ENCODE measurements at regions not wholly inside any gene's neighbourhood (a gene's known extent, or its start where the extent isn't known, plus 50 kb on each side); places are given as distances from the start of the nearest gene placed in this dataset.

- Histone ChIP-seq H3K27ac (no peak overlapping the region), H3K4me3 (no peak overlapping the region), H3K27me3 (no peaks in the 10 kb centered on the region), H3K9me3 (no peaks in the 10 kb centered on the region), H3K36me3 (no peaks in the 10 kb centered on the region), H3K4me1 (no peaks in the 10 kb centered on the region)
- DNase-seq = no peak
- intact Hi-C loops (cut with DNase I) = no loop called here
- FAIRE-seq = no peak
- 76 to 87% methylated on average over 3 of the region's 3 CpGs for WGBS, 2 donors
- no peak for ATAC-seq
- TF ChIP-seq, protein P1, sequence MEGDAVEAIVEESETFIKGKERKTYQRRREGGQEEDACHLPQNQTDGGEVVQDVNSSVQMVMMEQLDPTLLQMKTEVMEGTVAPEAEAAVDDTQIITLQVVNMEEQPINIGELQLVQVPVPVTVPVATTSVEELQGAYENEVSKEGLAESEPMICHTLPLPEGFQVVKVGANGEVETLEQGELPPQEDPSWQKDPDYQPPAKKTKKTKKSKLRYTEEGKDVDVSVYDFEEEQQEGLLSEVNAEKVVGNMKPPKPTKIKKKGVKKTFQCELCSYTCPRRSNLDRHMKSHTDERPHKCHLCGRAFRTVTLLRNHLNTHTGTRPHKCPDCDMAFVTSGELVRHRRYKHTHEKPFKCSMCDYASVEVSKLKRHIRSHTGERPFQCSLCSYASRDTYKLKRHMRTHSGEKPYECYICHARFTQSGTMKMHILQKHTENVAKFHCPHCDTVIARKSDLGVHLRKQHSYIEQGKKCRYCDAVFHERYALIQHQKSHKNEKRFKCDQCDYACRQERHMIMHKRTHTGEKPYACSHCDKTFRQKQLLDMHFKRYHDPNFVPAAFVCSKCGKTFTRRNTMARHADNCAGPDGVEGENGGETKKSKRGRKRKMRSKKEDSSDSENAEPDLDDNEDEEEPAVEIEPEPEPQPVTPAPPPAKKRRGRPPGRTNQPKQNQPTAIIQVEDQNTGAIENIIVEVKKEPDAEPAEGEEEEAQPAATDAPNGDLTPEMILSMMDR (IDR thresholded peaks at IDR 0.05) = no peak
These were observed 166.2 kb downstream of the HSD17B3 start for GRCh38 chr9:96135753-96136290.

GRCh38 chr9:96135076-96135752 is 166.8 kb downstream of the HSD17B3 start:
- Histone ChIP-seq H3K27ac (no peak overlapping the region), H3K4me3 (no peak overlapping the region), H3K36me3 (no peaks in the 10 kb centered on the region), H3K4me1 (no peaks in the 10 kb centered on the region), H3K27me3 (no peaks in the 10 kb centered on the region), H3K9me3 (no peaks in the 10 kb centered on the region)
- ATAC-seq (no peak), FAIRE-seq (no peak), DNase-seq (no peak)
- TF ChIP-seq, protein P1 (IDR thresholded peaks at IDR 0.05) = no peak
- intact Hi-C loops (cut with DNase I) = no loop called here
- WGBS, 2 donors = 51 to 70% methylated on average over 9 of the region's 9 CpGs

DNA sequence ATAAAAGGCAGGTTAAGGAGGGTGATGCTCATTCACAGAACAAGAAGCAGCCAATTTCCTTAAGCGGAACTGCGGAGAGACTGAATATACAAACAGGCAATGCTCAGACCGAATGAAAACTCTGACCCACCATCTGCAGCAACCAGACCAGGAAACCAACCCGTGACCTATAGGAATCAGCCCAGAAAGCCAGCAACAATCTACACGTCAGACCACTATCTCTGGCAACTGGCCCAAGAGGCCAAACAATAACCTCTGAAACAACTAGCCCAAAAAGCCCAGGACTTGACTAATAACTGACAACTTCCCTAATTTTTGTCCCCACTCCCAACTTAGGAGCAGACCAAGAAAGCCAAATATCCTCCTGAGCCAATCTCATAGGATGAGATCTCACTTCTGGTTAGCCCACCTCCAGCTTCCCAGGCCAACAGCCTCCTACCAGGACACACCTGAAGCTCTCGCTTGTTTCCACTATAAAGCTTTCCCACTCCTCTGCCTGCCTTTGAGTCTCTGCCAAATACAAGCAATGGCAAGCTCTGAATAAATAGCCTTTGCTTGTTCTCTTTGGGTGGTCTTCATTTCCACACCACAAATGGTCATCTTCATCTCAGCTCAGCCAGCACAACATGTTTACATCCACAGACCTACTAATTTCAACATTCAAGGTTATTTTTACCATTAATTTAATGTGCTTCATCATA is 168.5 kb downstream of the HSD17B3 start:
- TF ChIP-seq, protein P1 (IDR thresholded peaks at IDR 0.05) = no peak
- WGBS, 2 donors = 84 to 88% methylated on average over 6 of the region's 6 CpGs

DNA sequence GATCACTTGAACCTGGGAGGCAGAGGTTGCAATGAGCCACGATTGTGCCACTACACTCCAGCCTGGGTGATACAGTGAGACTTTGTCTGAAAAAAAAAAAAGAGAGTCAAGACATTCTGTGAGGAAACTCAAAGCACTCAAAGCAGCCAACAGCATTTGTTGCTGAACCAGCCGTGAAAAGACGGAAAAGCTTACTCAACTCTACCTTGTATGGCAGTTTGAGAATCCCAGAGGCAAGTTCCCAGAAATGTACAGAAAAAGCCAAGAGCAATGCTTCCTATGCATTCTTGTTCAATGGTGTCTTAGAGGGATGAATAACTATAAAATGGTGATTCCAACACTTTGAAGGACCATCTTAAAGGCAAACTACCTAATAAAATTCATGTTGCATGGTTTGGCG is 170.2 kb downstream of the HSD17B3 start:
- intact Hi-C loops (cut with DNase I) = no loop called here
- no peak overlapping the region for H3K27ac ChIP-seq
- H3K27me3 ChIP-seq = no peaks in the 10 kb centered on the region
- TF ChIP-seq, protein P1 (IDR thresholded peaks at IDR 0.05) = no peak
- FAIRE-seq (no peak), ATAC-seq (no peak), DNase-seq (no peak)
- H3K4me3 ChIP-seq = no peak overlapping the region
- H3K36me3 ChIP-seq = no peaks in the 10 kb centered on the region
- WGBS, 2 donors = 84 to 92% methylated on average over 4 of the region's 4 CpGs
- no peaks in the 10 kb centered on the region for H3K4me1 ChIP-seq
- H3K9me3 ChIP-seq = no peaks in the 10 kb centered on the region

More for the DNA sequence above, 168.5 kb downstream of the HSD17B3 start:
- H3K27ac ChIP-seq = no peak overlapping the region
- no peaks in the 10 kb centered on the region for H3K9me3 ChIP-seq
- intact Hi-C loops (cut with DNase I) = no loop called here
- H3K4me1 ChIP-seq = no peaks in the 10 kb centered on the region
- H3K36me3 ChIP-seq = no peaks in the 10 kb centered on the region
- ATAC-seq (no peak), FAIRE-seq (no peak), DNase-seq (no peak)
- no peak overlapping the region for H3K4me3 ChIP-seq
- no peaks in the 10 kb centered on the region for H3K27me3 ChIP-seq

- WGBS, 2 donors = 81 to 95% methylated on average over 3 of the region's 3 CpGs
- Histone ChIP-seq H3K4me1 (no peaks in the 10 kb centered on the region), H3K36me3 (no peaks in the 10 kb centered on the region), H3K27me3 (no peaks in the 10 kb centered on the region), H3K27ac (no peak overlapping the region), H3K9me3 (no peaks in the 10 kb centered on the region), H3K4me3 (no peak overlapping the region)
- ATAC-seq = no peak
- TF ChIP-seq, protein P1 (IDR thresholded peaks at IDR 0.05) = no peak
- intact Hi-C loops (cut with DNase I) = no loop called here
- FAIRE-seq = no peak
- no peak for DNase-seq
These were observed 171.0 kb downstream of the HSD17B3 start for GRCh38 chr9:96130970-96131369.
